Choroid plexus epithelial cell (primary cell): ENCODE measurements at regions not wholly inside any gene's neighbourhood (a gene's known extent, or its start where the extent isn't known, plus 50 kb on each side); places are given as distances from the start of the nearest gene placed in this dataset.
A peak's percentile ranks its signal among the peaks of the same experiment; 100 is the strongest.

ENCODE experiments used
- DNase-seq: peaks from one replicate; pipeline ENCODE4 v3.0.0-alpha.2; 2010; ENCODE audit warnings: low read depth
- H3K4me3 ChIP-seq: 2 replicates; pipeline ENCODE4 v1.5.1; 2011; ENCODE audit warnings: low read depth, mild to moderate bottlenecking, control low read depth, low read length, moderate library complexity
- TF ChIP-seq, protein P1 (sequence below): conservative IDR thresholded peaks from 2 replicates; pipeline ENCODE4 v1.5.1; 2011; ENCODE audit warnings: low read depth, mild to moderate bottlenecking, control low read depth, inconsistent platforms, low read length, moderate library complexity

GRCh38 chr9:95736891-95737522 lies 138.5 kb upstream of the ERCC6L2 start:
- DNase-seq, result no peak
- no peak overlapping the region for H3K4me3 ChIP-seq
- TF ChIP-seq, protein P1, sequence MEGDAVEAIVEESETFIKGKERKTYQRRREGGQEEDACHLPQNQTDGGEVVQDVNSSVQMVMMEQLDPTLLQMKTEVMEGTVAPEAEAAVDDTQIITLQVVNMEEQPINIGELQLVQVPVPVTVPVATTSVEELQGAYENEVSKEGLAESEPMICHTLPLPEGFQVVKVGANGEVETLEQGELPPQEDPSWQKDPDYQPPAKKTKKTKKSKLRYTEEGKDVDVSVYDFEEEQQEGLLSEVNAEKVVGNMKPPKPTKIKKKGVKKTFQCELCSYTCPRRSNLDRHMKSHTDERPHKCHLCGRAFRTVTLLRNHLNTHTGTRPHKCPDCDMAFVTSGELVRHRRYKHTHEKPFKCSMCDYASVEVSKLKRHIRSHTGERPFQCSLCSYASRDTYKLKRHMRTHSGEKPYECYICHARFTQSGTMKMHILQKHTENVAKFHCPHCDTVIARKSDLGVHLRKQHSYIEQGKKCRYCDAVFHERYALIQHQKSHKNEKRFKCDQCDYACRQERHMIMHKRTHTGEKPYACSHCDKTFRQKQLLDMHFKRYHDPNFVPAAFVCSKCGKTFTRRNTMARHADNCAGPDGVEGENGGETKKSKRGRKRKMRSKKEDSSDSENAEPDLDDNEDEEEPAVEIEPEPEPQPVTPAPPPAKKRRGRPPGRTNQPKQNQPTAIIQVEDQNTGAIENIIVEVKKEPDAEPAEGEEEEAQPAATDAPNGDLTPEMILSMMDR, result no peak

DNA sequence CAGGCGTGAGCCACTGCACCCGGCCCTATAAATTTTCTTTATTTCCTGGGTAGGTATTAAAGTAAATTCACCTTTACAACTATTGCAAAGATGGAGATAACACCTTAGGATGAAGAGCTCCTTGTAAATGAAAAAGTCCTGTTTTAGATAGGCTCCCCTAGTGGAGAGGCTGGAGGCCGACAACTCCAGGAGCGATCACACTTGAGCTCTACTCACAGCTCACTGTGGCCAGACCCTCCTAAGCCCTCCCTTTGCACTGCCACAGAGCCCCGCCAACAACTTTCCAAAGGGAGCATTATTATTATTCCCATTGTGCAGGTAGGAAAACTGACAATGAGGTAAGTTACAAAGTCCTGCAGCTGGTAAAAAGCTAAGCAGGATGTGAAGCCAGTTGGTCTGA lies 139.1 kb upstream of the ERCC6L2 start:
- no peak overlapping the region for H3K4me3 ChIP-seq
- peak; percentile 36 for DNase-seq
- TF ChIP-seq, protein P1, result peak; percentile 69

GRCh38 chr9:95735701-95736100 lies 139.8 kb upstream of the ERCC6L2 start:
- DNase-seq, result no peak
- no peak overlapping the region for H3K4me3 ChIP-seq
- TF ChIP-seq, protein P1, result no peak

DNA sequence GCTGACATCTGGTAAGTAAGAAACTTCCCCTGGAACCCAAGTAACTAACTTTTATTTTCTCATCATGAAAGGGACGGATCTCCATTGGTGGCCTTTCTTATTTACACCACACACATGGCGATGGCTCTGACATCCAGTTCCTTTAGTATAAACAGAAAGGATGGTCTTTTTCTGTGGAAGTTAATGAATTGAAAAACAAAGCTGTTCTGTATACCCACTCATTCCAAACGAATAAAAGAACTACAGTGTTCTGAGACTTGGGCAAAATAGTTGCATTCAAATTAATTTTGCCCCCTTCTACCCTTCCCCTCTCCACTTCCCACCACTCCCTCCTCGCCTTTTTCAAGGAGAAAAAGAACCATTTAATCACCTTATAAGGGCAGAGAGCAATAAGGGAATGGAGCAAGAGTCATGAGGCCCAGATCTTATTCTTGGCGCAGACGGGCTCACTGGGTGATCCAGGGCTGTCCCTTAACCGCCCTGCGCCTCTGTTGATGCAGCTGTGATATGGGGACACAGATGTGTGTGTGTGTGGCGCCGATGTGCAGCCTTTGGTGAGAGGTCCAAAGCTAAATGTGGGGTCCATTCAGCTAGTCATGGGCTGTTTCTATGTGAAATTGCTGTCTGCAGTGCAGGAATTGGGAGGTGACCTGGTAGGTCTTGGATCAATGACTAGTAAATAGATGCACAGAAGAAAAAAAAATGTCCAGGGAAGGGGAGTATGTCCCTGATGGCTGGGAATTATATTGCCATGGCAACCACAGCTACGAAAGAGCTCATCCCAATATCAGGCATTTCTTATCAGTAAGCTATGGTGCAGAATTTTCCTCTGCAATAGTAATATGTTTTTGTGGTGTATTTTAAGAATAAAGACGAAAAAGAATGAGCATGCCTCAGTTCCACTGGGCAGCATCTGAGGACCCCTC lies 141.5 kb upstream of the ERCC6L2 start:
- TF ChIP-seq, protein P1, result no peak
- no peak overlapping the region for H3K4me3 ChIP-seq
- DNase-seq, result no peak

GRCh38 chr9:95732802-95733688 lies 142.4 kb upstream of the ERCC6L2 start:
- H3K4me3 ChIP-seq, result no peak overlapping the region
- no peak for DNase-seq
- TF ChIP-seq, protein P1, result no peak

- no peak for DNase-seq
- H3K4me3 ChIP-seq, result no peak overlapping the region
- TF ChIP-seq, protein P1, result no peak
Measured at GRCh38 chr9:95731876-95732275, 143.6 kb upstream of the ERCC6L2 start.
